Activated T-cell treated with anti-CD3 and anti-CD28 coated beads, Interleukin-2, amount 50 U/mL, for 4 hours (primary cell): ENCODE measurements at regions not wholly inside any gene's neighbourhood (a gene's known extent, or its start where the extent isn't known, plus 50 kb on each side); places are given as distances from the start of the nearest gene placed in this dataset.
"Not testable (repeated sequence)": the region's sequence is repeated elsewhere in the genome, so short reads cannot be mapped to it uniquely, and the experiment has no call there.

Experiments used
- ATAC-seq, 2 donors: fragments of 200-7000 bp; cut with Tn5 transposase; one replicate each; pipeline ENCODE4 v1.10.0; 2021
- DNase-seq: peaks from one replicate; pipeline ENCODE4 v3.0.0-alpha.2; 2020
- H3K27me3 Mint-ChIP-seq: one replicate; pipeline ENCODE4 v1.8.0; 2021; ENCODE audit warnings: low read depth, mixed read lengths
- H3K36me3 Mint-ChIP-seq: one replicate; pipeline ENCODE4 v1.8.0; 2022; ENCODE audit warnings: mixed read lengths; ENCODE audit not compliant: insufficient read depth
- H3K4me1 Mint-ChIP-seq: one replicate; pipeline ENCODE4 v1.8.0; 2021; ENCODE audit warnings: low read depth, mixed read lengths
- H3K4me3 Mint-ChIP-seq: one replicate; pipeline ENCODE4 v1.8.0; 2021; ENCODE audit warnings: mild to moderate bottlenecking, moderate library complexity, mixed read lengths
- H3K9me3 Mint-ChIP-seq: one replicate; pipeline ENCODE4 v1.8.0; 2021; ENCODE audit warnings: mixed read lengths

DNA sequence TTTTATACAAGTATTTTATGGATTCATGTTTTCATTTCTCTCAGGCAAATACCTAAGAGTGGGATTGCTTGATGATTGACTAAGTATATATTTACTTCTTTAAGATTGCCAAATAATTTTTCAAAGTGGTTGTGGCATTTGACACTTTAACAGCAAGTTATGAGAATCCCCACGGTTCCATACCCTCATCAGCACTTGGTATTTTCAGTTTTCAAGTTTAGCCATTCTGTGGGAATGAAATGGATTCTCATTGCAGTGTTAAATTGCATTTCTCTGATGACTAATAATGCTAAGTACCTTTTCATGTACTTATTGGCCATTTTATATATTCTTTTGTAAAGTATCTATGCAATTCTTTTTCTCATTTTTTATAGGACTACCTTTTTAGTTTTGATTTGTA lies 301.5 kb upstream of the DIO3 start:
- Mint-ChIP-seq H3K4me1 (no peaks in the 10 kb centered on the region), H3K9me3 (peaks cover 10% of the 10 kb centered on the region), H3K36me3 (no peaks in the 10 kb centered on the region), H3K4me3 (no peak overlapping the region), H3K27me3 (peaks cover 2% of the 10 kb centered on the region)
- no peak for ATAC-seq
- DNase-seq: no peak

DNA sequence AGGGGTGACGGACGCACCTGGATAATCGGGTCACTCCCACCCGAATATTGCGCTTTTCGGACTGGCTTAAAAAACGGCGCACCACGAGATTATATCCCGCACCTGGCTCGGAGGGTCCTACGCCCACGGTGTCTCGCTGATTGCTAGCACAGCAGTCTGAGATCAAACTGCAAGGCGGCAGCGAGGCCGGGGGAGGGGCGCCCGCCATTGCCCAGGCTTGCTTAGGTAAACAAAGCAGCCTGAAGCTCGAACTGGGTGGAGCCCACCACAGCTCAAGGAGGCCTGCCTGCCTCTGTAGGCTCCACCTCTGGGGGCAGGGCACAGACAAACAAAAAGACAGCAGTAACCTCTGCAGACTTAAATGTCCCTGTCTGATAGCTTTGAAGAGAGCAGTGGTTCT lies 294.9 kb upstream of the DIO3 start:
- H3K27me3 Mint-ChIP-seq, H3K4me3 Mint-ChIP-seq, H3K4me1 Mint-ChIP-seq, DNase-seq, H3K9me3 Mint-ChIP-seq, ATAC-seq, H3K36me3 Mint-ChIP-seq: not testable (repeated sequence)

DNA sequence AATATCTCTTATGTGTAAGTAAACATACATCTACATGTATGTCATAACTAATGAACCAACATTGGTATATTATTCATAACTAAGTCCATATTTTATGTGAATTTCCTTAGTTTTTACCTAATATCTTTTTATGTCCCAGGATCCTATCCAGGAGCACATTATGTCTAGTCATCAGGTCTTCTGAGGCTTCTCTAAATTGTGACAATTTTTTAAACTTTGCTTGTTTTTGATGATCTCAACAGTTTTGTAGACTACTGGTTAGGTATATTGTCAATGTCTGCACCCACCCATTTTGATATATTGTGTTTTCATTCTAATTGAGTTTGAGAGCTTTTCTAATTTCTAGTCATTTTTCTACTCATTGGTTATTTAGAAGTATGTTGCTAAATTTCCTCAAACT lies 288.2 kb upstream of the DIO3 start:
- no peak for ATAC-seq
- H3K27me3 Mint-ChIP-seq: peaks cover 7% of the 10 kb centered on the region
- DNase-seq: no peak

DNA sequence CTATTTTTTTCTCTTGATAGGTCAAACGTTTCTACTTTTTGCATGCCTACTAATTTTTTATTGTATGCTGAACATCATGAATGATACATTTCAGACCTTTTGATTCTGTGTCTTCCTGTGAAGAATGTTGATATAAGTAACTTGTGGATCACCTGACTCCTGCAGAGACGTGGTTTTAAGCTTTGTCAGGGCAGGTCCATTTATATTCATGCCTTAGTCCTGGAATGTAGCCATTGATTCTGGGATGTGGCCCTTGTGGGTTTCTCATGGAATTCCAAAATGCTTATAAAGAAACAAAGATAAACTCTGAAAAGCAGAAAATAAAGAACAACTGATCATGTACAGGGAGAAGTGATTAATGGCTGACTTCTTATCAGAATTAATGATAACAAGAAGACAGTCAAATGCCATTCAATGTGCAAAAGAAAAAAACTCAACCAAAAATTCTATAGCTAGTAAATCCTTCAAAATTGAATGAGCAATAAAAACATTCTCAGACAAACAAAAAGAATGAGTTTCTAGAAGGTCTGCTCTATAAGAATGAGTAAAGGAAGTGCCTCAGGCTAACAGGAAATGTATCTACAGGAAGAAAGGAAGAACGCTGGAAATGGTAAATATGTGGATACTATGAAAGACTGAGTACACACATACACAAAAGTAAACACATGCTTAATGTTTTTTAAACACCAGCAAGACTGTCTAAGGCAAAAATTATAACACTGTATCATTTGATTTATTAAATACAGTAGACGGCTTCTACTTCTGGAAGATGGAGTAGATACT lies 284.8 kb upstream of the DIO3 start:
- Mint-ChIP-seq H3K9me3 (peaks cover 6% of the 10 kb centered on the region), H3K27me3 (peaks cover 12% of the 10 kb centered on the region), H3K4me1 (no peaks in the 10 kb centered on the region), H3K4me3 (no peak overlapping the region), H3K36me3 (no peaks in the 10 kb centered on the region)
- no peak for ATAC-seq
- DNase-seq: no peak

More for the DNA sequence above, 288.2 kb upstream of the DIO3 start:
- Mint-ChIP-seq H3K4me1 (no peaks in the 10 kb centered on the region), H3K36me3 (no peaks in the 10 kb centered on the region), H3K4me3 (no peak overlapping the region), H3K9me3 (peaks cover 2% of the 10 kb centered on the region)

DNA sequence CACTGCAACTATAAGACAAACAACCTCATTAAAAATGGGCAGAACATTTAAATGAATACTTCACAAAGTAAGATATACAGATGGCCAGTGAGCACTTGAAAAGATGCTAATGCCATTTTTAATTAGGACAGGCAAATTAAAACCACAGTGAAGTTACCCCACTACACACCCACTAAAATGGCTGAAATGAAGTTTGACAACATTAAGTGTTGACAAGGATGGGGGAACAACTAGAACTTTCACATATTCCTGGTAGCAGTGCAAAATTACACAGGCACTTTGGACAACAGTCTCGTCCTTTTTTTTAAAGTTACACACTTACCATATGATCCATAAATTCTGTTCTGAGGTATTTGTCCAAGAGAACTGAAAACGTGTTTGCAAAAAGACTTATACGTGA lies 278.9 kb upstream of the DIO3 start:
- ATAC-seq (no peak), DNase-seq (no peak)
- no peak overlapping the region for H3K4me3 Mint-ChIP-seq
- H3K36me3 Mint-ChIP-seq: no peaks in the 10 kb centered on the region
- peaks cover 6% of the 10 kb centered on the region for H3K9me3 Mint-ChIP-seq
- H3K27me3 Mint-ChIP-seq: peaks cover 25% of the 10 kb centered on the region
- peaks cover 2% of the 10 kb centered on the region for H3K4me1 Mint-ChIP-seq

DNA sequence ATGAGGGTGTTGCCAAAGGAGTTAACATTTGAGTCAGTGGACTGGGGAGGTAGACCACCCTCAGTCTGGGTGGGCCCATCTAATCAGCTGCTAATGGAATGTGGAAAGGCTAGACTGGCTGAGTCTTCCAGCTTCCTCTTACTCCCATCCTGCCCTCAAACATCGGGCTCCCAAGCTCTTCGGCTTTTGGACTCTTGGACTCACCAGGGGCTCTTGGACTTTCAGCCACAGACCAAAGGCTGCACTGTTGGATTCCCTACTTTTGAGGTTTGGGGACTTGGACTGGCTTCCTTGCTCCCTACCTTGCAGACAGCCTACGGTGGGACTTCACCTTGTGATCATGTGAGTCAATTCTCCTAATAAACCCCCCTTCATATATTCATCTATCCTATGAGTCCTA lies 276.6 kb upstream of the DIO3 start:
- H3K4me1 Mint-ChIP-seq: peaks cover 2% of the 10 kb centered on the region
- H3K4me3 Mint-ChIP-seq: no peak overlapping the region
- ATAC-seq (no peak), DNase-seq (no peak)
- H3K27me3 Mint-ChIP-seq: peaks cover 35% of the 10 kb centered on the region
- no peaks in the 10 kb centered on the region for H3K9me3 Mint-ChIP-seq
- H3K36me3 Mint-ChIP-seq: no peaks in the 10 kb centered on the region

DNA sequence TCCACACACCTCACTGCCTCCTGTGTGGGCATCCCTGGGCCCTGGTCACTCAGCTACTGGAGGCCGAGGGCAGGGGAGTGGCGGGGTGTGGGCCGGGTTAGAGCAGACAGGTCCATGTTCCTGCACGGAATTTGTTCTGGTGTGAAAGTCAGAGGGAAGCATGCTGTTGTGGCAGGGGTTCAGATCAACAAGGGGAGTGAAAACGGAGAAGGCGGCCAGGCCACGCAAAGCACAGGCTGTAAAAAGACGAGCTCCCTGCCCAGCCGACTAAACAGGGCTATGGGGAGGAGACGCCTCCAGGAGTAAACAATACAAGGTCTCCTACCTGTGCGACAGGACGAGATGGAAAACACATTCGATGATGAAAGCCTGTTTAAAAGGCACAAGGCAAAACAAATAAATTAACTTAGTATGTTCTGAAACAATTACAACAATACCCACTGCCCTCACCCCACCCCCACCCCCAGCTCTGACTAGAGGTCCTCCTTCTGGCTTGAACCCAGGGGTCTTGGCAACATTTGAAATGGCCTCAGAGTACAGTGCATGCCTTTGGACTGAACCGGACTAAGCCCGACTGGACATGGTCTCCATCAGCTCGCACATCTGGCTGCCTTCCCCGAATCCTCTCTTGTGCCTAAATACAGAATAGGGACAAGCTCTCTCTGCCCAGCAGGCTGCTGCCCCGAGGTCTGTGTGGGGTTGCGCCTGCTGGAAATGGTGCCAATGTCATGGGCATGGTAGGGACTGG lies 274.9 kb upstream of the DIO3 start:
- Mint-ChIP-seq H3K27me3 (peaks cover 43% of the 10 kb centered on the region), H3K36me3 (no peaks in the 10 kb centered on the region), H3K4me3 (no peak overlapping the region), H3K9me3 (no peaks in the 10 kb centered on the region), H3K4me1 (peaks cover 2% of the 10 kb centered on the region)
- no peak for DNase-seq
- ATAC-seq: no peak

DNA sequence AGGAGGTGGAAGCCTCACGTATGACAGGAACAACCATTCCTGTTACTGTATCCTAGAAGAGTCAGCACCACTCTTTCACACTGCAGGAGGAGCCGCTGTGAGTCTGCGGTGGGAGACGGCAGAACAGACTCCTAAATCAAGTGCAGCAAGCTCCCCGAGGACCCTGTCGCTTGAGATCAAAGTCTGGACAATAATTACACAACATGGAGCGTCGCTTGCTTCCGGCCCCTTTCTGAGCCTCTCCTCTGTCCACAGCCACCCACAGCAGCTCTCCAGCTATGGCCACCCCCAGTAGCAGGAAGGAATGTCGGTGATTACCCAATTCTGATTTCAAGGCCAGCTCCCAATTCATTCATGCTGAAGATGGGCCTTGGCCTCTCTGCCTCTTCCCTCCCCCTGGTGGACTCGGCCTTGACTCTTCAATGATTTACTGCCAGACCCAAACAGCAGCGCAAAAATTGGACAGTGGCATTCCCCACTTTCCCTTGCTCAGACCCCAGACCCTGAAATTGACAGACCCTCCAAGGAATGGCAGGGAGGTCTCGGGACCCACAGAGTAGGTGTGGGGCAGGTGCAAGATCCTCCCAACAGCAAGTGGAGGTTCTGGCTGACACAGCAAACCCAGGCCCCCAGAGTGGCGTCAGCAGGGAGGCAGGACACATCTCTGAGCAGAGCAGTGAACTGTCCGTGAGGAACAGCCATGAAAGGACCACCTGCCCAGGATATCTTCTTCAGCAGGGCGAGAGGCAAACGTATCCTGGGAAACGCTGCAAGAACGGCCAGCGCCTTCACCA lies 272.7 kb upstream of the DIO3 start:
- Mint-ChIP-seq H3K27me3 (peaks cover 48% of the 10 kb centered on the region), H3K4me3 (no peak overlapping the region), H3K9me3 (no peaks in the 10 kb centered on the region), H3K4me1 (peaks cover 2% of the 10 kb centered on the region), H3K36me3 (no peaks in the 10 kb centered on the region)
- no peak for ATAC-seq
- no peak for DNase-seq

DNA sequence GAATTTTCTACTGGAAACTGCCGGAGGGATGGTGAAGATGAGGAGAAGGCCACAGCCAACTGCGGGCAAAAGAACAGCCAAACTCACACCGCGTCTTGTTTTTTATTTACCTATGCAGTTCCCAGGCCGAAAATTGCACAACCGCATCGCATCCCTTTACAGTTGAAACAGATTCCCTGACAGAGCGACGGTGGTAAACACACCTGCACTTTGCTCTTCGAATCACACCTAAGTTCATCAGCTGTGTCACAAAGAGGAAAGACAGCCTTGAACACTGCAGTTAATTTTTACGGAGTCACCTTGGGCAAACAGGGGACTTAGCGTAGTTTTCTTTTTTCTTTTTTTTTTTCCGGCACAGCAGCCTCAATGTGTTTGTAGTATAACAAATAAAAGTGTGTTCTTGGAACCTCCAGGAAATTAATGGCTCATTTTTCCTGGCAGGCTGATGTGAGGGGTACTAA lies 272.0 kb upstream of the DIO3 start:
- H3K4me1 Mint-ChIP-seq: peaks cover 2% of the 10 kb centered on the region
- ATAC-seq: no peak
- H3K9me3 Mint-ChIP-seq: no peaks in the 10 kb centered on the region
- H3K36me3 Mint-ChIP-seq: no peaks in the 10 kb centered on the region
- no peak for DNase-seq
- no peak overlapping the region for H3K4me3 Mint-ChIP-seq
- peaks cover 48% of the 10 kb centered on the region for H3K27me3 Mint-ChIP-seq

DNA sequence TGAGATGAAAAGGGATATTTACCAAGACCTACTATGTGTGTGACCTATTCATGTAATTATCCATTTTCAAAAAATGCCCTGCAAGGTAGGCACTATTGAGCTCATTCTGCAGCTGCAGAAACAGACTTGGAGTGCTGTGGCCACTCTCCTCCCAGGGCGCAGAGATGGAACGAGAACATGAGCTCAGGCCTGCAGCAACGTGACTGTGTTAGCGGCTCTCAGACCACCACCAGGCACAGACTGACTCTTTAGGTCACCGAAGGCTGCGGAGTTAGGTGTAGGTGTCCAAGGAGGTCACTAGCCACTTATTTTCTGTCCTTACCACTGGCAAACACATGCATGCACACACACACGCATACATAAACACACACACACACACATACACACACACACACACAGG lies 271.4 kb upstream of the DIO3 start:
- Mint-ChIP-seq H3K4me1 (peaks cover 2% of the 10 kb centered on the region), H3K36me3 (no peaks in the 10 kb centered on the region), H3K9me3 (no peaks in the 10 kb centered on the region), H3K4me3 (no peak overlapping the region), H3K27me3 (peaks cover 48% of the 10 kb centered on the region)
- no peak for DNase-seq
- ATAC-seq: no peak

DNA sequence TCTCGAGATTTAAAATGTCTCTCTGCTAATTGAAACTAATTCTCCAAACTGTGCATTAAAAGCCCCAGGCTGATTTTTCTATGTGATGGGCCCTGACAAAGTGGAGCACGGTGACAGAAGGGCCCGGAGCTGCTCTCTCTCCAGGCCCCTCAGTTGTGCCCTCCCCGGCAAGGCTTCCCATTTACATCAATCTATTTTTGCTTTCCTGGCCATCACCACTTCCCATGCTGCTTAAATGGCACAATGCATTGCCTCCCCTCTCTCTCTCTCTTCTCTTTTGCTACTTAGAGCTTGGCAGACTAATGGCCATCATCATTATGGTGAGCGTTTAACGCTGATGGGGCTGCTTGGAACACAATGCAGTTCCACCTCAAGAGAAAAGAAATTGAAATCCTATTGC lies 270.7 kb upstream of the DIO3 start:
- Mint-ChIP-seq H3K27me3 (peaks cover 44% of the 10 kb centered on the region), H3K4me1 (no peaks in the 10 kb centered on the region), H3K36me3 (no peaks in the 10 kb centered on the region), H3K4me3 (no peak overlapping the region), H3K9me3 (no peaks in the 10 kb centered on the region)
- ATAC-seq (no peak), DNase-seq (no peak)

DNA sequence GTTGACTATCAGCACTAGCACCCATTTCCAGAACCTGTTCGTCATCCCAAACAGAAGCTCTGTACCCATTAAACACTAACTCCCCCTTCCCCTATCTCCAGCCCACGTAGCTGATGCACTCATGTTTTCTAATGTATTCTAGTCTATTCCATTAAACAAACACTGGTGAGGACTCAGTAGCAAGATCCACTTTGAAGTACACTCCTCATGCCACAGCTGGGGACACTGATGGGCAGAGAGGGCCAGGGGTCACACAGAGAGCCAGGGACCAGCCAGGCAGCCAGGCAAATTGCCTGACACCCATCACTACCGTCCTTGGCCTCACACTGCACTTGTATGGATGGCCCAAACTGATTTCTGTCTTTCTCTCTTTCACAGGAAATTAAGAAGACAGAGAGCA lies 269.9 kb upstream of the DIO3 start:
- no peak for ATAC-seq
- H3K4me3 Mint-ChIP-seq: no peak overlapping the region
- H3K27me3 Mint-ChIP-seq: peaks cover 45% of the 10 kb centered on the region
- no peak for DNase-seq
- H3K4me1 Mint-ChIP-seq: no peaks in the 10 kb centered on the region
- no peaks in the 10 kb centered on the region for H3K36me3 Mint-ChIP-seq
- H3K9me3 Mint-ChIP-seq: peaks cover 7% of the 10 kb centered on the region

DNA sequence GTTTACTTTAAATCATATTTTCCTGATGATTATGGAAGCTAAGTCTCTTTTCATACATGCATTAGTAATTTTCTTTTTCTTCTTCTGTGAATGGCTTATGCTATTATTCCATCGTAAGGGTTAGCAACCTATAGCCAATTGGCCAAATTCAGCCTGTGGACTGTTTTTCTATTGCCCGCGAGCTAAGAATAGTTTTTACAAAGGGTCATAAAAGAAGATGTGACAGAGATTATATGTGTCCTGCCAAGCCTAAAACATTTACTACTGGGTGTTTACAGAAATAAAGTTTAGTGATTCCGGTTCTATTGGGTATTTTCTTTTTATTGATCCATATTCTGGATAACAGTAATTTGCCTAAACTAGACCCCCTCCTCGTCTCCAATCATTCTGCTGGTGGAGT lies 268.8 kb upstream of the DIO3 start:
- peaks cover 2% of the 10 kb centered on the region for H3K36me3 Mint-ChIP-seq
- H3K27me3 Mint-ChIP-seq: peaks cover 37% of the 10 kb centered on the region
- no peak overlapping the region for H3K4me3 Mint-ChIP-seq

DNA sequence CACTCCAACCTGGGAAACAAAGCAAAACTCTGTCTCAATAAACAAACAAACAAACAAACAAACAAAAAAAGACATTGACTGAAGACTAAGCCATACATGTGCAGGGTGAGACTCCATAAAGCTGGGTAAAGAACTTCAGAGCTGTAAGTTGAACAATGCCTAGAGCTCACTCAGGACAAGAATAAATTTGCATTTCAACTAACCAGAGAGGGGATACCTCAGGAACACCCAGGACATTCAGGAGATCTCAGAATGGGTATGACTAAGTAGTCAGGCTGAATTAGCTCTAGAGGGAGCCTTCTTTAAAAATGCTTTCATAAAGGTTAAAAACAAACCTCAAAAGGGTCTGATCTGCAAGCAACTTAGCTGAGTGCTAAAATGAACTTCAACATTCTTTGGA lies 267.7 kb upstream of the DIO3 start:
- peaks cover 2% of the 10 kb centered on the region for H3K36me3 Mint-ChIP-seq
- DNase-seq (no peak), ATAC-seq (no peak)
- H3K4me3 Mint-ChIP-seq: no peak overlapping the region
- H3K27me3 Mint-ChIP-seq: peaks cover 33% of the 10 kb centered on the region
- no peaks in the 10 kb centered on the region for H3K4me1 Mint-ChIP-seq
- H3K9me3 Mint-ChIP-seq: peaks cover 14% of the 10 kb centered on the region

More for the DNA sequence above, 268.8 kb upstream of the DIO3 start:
- no peak for ATAC-seq
- Mint-ChIP-seq H3K4me1 (no peaks in the 10 kb centered on the region), H3K9me3 (peaks cover 11% of the 10 kb centered on the region)
- no peak for DNase-seq
